ENCODE measurements at regions not wholly inside any gene's neighbourhood (a gene's known extent, or its start where the extent isn't known, plus 50 kb on each side); places are given as distances from the start of the nearest gene placed in this dataset.

GRCh38 chr5:10073441-10074104, 176.1 kb downstream of the ATPSCKMT start:
- DNase-seq (ENCODE audit: low spot score), result no peak

- DNase-seq (ENCODE audit: low spot score), result no peak
These were observed 179.9 kb downstream of the ATPSCKMT start for GRCh38 chr5:10069637-10070313.

GRCh38 chr5:10065428-10066000, 184.2 kb downstream of the ATPSCKMT start:
- DNase-seq (ENCODE audit: low spot score), result no peak

- DNase-seq (ENCODE audit: low spot score), result no peak
These were observed 185.0 kb downstream of the ATPSCKMT start for GRCh38 chr5:10064546-10065195.

- DNase-seq (ENCODE audit: low spot score), result no peak
These were observed 185.7 kb downstream of the ATPSCKMT start for GRCh38 chr5:10063997-10064396.

GRCh38 chr5:10059980-10060379, 189.7 kb downstream of the ATPSCKMT start:
- no peak for DNase-seq (ENCODE audit: low spot score)

GRCh38 chr5:10059556-10059955, 190.1 kb downstream of the ATPSCKMT start:
- peak; percentile 6 for DNase-seq (ENCODE audit: low spot score)

- no peak for DNase-seq (ENCODE audit: low spot score)
These were observed 192.3 kb downstream of the ATPSCKMT start for GRCh38 chr5:10057356-10057755.

- no peak for DNase-seq (ENCODE audit: low spot score)
These were observed 193.4 kb downstream of the ATPSCKMT start for GRCh38 chr5:10056228-10056760.

- DNase-seq (ENCODE audit: low spot score), result no peak
These were observed 199.7 kb downstream of the ATPSCKMT start for GRCh38 chr5:10049858-10050455.

GRCh38 chr5:10046676-10047075, 203.0 kb downstream of the ATPSCKMT start:
- no peak for DNase-seq (ENCODE audit: low spot score)

- DNase-seq (ENCODE audit: low spot score), result no peak
These were observed 204.3 kb downstream of the ATPSCKMT start for GRCh38 chr5:10045376-10045775.

- no peak for DNase-seq (ENCODE audit: low spot score)
These were observed 213.4 kb downstream of the ATPSCKMT start for GRCh38 chr5:10036136-10036815.

- DNase-seq (ENCODE audit: low spot score), result no peak
These were observed 215.7 kb downstream of the ATPSCKMT start for GRCh38 chr5:10034001-10034400.

- no peak for DNase-seq (ENCODE audit: low spot score)
These were observed 217.9 kb downstream of the ATPSCKMT start for GRCh38 chr5:10031817-10032216.

GRCh38 chr5:10030219-10030831, 219.4 kb downstream of the ATPSCKMT start:
- no peak for DNase-seq (ENCODE audit: low spot score)

- no peak for DNase-seq (ENCODE audit: low spot score)
These were observed 226.2 kb downstream of the ATPSCKMT start for GRCh38 chr5:10023494-10023893.

- DNase-seq (ENCODE audit: low spot score), result no peak
These were observed 228.4 kb downstream of the ATPSCKMT start for GRCh38 chr5:10021248-10021647.

- DNase-seq (ENCODE audit: low spot score), result no peak
These were observed 230.5 kb downstream of the ATPSCKMT start for GRCh38 chr5:10019236-10019635.

GRCh38 chr5:10018201-10019069, 231.3 kb downstream of the ATPSCKMT start:
- DNase-seq (ENCODE audit: low spot score), result no peak
